Hepatocyte (in vitro differentiated cells): ENCODE measurements at regions not wholly inside any gene's neighbourhood (a gene's known extent, or its start where the extent isn't known, plus 50 kb on each side); places are given as distances from the start of the nearest gene placed in this dataset.
A peak's percentile ranks its signal among the peaks of the same experiment; 100 is the strongest.

Experiments
- EZH2 ChIP-seq: fragments of 200-600 bp; sonication (generic); IDR thresholded peaks from 2 replicates; pipeline ENCODE4 v1.6.1; 2016; ENCODE audit warnings: antibody characterized with exemption, mild to moderate bottlenecking, borderline replicate concordance
- EZH2phosphoT487 ChIP-seq: fragments of 200-600 bp; sonication (generic); IDR thresholded peaks from one replicate; pipeline ENCODE4 v1.6.1; 2018; ENCODE audit warnings: antibody characterized with exemption, mild to moderate bottlenecking, low read depth, moderate library complexity; ENCODE audit not compliant: unreplicated experiment, severe bottlenecking
- TF ChIP-seq, protein P1 (sequence below): fragments of 200-600 bp; sonication (generic); IDR thresholded peaks from 2 replicates; pipeline ENCODE4 v1.5.1; 2016; ENCODE audit warnings: antibody characterized with exemption, mild to moderate bottlenecking; ENCODE audit not compliant: poor library complexity

DNA sequence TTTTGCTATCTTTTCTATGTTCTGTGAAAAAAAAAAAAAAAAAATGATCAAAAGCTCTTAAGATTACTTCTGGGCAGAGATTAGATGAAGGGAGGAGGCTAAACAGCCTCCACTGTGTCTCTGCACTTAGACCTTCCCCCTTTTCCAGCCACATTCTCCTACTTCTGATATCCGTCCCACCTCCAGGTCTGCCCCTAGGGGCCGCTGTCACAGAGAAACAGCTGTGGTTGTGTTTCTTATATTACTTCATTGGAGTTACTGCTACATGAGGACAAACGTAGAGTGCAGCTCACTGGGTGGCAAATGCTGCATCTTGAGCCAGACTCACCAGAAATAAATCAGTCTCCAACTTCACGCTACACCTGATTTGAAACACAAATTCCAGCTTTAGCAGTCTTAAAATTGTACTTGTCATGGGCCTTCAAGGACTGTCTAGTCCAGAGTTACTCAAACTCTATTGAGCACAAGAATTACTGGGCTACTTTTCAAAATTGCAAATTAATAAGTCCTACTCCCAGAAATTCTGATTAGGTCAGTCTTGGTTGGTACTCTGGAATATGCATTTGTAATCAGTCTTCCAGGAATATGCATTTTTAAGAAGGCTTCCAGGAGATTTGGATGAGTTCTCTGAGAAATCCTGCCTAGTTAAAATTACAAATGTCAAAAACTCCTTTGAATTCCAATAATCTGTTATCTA, 125.2 kb upstream of the PTBP2 start:
- TF ChIP-seq, protein P1, sequence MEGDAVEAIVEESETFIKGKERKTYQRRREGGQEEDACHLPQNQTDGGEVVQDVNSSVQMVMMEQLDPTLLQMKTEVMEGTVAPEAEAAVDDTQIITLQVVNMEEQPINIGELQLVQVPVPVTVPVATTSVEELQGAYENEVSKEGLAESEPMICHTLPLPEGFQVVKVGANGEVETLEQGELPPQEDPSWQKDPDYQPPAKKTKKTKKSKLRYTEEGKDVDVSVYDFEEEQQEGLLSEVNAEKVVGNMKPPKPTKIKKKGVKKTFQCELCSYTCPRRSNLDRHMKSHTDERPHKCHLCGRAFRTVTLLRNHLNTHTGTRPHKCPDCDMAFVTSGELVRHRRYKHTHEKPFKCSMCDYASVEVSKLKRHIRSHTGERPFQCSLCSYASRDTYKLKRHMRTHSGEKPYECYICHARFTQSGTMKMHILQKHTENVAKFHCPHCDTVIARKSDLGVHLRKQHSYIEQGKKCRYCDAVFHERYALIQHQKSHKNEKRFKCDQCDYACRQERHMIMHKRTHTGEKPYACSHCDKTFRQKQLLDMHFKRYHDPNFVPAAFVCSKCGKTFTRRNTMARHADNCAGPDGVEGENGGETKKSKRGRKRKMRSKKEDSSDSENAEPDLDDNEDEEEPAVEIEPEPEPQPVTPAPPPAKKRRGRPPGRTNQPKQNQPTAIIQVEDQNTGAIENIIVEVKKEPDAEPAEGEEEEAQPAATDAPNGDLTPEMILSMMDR: peak; percentile 54
- TF ChIP-seq EZH2 (no peak), EZH2phosphoT487 (no peak)
